NCI-H187 (cell line): ENCODE measurements at regions not wholly inside any gene's neighbourhood (a gene's known extent, or its start where the extent isn't known, plus 50 kb on each side); places are given as distances from the start of the nearest gene placed in this dataset.

Experiments used
- DNase-seq, 2 experiments: peaks; one replicate each; lab custom pipeline; 2025; lab: John Stamatoyannopoulos, UW

DNA sequence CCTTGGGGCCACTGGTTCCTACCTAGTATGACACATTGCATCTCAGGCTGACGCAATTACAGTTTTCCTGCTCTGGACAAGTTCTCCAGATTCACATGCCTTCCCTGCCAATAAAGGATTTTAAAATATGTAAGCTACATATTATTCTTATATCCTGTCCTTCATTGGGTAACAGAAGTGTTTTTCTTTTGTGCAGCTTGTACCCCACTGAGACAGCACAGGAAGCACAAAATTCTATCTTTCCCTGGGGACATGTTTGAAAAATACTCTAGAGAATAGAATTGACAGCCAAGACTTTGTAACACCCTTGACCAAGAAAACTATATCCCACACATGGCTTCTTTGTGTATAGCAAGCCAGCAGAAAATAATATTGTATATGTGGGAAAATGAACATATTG lies 456.8 kb downstream of the MAFB start:
- no peak for DNase-seq

DNA sequence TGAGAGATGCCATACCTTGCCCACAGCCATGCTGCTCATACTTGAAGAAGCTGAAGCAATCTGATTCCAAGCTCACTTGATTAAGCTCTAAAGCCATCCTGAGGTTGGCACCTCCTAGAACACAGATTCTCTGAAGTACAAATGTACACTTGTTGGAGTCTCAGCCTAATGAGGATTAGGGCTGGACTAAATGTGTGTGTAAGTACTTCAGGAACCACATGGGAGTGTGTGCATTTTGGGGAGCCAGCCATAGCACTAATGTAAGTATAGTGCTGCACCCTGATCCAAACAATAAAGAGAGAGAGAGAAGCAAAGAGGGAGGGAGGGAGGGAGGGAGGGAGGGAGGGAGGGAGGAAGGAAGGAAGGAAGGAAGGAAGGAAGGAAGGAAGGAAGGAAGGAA lies 458.6 kb downstream of the MAFB start:
- DNase-seq = no peak

DNA sequence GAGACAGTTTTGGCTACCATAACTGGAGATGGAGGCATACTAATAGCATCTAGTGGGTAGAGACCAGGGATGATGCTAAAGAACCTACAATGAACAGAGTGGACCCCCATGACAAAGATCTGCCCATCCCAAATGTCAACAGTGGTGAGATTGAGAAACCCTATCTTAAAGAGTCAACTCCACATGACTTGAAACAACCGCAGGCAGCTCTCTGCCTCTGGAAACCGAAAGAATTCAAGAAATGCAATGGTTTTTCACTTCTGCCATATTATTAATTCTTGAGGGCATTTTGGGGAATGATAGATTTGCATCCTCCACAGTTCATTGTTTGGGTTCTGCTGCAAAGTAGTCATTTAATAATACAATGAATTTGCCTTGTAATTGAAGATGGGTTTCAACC lies 463.4 kb downstream of the MAFB start:
- no peak for DNase-seq

DNA sequence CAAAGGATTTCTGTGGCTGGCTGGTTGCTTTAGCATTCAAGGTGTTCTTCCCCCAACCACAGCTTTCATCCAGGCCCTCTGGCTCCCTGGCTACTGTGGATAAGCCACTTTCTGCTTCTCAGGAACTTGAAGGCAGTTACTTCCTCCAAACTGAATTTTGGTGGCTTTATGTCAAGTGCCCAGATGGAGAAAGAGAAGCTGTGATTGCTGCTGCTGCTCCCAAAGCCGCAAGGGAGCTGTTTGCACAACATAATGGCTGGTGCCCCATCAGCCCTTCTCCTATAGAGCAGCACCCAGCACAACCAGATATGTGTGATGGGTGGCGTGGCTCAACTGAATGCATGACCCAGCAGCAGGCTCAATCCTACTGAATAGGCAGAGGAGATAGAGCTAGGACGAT lies 465.2 kb downstream of the MAFB start:
- no peak for DNase-seq

DNA sequence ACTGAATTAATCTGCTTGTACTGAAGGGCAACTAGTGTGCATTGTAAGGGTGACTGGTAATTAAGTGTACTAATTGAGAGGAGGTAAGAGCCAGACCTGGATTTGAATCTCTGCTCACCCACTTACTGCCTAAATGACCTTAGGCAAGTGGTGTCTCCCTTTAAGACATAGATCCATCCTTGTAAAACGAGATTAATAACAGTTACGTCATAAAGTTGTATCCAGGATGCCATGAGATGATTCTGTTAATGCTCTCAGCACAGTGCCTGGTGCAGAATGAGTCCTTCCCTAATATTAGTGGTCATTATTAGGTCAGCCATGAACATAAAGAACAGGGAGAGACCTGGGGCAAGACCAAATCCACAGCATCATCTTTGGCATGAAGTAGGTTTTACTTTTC lies 470.1 kb downstream of the MAFB start:
- DNase-seq = no peak

DNA sequence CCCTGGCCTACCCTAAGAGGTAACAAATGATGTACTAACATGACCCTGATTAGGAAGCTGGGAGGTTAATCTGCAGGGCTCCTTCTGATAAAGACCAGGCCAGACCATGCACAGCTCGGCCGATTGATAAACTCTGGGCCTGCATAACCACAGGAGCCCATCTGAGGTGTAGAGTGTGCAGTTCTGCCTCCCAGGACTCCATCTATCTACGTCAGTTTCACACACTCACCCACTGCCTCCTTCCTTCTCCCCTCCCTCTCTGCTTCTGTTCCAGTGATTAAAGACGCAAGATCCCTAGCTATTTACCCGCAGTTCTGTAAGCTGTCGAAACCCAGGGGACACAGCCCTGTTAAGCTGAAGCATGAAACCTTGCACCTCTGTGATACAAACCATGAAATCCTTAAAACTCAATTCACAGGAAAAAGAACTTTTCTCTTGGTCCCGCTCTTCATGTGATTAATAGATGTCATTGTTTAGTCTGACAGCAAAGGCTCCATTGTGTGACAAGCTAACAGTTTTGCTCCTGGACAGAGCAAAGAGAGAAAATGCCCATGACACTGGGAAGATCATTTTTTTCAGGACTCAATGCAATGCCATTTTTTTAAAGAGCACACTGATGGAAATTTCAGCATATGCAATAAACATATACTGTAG lies 470.6 kb downstream of the MAFB start:
- DNase-seq = no peak

DNA sequence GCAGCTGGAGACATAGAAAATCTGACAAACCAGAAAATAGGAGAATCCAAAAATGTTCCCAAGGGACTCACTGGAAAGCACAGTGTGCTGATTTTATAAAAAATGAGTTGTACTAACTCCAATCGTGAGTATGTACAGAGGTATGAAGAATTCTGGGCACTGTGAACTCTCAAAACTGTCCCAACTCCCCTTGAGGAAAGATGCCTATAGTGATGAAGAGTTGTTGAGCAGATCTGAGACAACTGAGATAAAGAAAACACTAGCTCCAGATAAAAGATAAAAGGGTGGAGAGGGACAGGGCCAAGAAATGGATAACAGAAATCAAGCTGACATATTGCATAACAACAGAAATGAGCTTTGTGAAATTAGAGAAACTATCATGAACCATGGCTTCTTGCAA lies 481.4 kb downstream of the MAFB start:
- no peak for DNase-seq

DNA sequence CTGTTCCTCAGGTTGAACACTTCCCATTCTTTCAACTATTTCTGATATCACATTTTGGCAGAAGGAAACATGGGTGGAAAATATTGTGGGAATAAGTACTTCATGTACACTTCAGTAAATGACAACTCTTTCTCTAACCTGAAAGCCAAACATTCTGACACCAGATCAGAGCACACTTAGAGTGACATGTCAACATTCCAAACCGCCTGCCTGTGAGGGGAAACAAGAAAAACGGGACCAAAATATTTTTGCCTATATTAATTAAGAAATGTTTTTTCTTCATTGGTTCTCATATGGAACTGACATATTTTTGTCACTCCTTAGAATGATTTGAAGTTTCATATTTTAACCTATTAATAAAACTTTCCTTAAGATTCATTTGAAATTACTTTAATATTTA lies 483.1 kb downstream of the MAFB start:
- no peak for DNase-seq

DNA sequence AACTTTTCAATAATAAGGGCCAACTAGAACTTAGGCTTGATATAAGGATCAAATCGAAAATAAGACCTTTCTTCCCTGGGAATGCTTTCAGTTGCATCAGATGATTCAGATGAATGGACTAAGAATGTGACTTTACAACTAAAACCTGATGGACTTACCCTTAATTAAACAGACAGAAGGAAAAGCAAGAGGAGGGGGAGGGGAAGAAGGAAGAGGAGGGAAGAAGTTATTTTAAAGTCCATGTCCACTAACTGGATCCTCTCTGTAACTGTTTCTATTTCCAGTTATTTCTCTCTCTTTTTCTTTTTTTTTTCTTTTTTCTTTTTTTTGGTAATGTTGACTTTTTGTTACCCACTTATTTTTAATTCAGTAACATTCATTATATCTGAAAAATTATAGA lies 486.0 kb downstream of the MAFB start:
- DNase-seq = no peak

DNA sequence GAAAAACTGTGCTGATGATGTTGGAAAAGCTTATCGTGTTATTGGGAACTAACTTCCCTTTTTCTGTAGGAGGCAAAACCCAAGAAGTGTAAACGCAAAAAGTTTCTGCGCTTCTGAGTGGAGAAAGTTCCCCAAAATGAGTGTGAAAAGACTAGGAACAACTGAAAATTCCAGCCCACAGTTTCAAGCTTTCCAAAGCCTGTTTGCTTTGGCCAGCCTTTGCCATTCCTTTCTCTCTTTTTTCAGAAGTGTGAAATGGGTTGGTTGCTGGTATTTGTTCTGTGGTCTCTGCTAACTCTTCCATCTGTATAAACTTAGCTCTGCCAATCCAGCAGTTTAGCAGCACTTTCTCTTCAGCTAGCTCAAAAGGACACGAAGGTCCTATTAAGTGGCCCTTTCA lies 491.3 kb downstream of the MAFB start:
- DNase-seq = no peak

DNA sequence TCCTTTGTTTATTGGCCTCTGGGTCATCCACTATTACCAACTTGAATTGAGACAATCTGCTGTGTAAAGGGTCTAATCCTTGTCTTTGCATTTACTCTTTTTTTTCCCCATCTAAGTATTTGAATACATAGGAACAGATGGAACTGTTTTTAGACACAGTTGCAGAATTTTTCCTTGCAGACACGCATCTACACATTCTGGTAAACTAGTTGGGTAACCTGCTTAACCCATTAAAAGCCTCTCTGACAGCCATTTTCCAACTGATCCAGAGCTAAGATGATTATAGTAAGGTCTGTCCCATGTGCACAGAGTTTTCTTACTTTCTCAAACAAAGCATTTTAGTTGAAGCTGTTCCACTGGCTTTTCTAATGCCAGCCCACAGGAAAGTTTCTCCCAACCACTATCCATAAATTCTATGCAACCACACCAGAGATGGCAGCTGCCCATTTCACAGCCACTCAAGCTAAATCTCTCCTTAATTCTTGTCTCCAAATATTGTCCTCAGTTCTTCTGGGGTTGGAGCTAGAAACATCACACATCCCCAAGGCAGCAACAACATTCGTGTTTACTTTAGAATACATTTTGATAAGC lies 492.1 kb downstream of the MAFB start:
- DNase-seq = no peak

DNA sequence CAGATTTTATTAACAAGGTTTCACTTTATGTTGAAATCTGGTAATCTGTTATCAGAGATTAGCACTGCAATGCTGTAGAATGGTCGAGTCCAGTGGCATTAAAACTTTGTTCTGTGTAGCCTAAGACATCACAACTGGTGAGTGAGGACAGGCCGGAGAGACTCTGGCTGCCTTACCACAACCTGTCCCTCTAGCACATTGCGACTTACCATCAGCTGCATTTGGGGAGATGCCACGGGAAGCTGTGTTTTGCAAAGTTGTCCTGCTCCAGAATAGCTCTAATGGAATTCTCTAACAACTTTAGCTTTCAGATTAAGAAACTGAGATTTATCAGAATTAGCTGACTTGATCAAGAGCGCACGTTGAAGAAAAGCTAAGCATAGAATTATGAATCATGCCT lies 493.3 kb downstream of the MAFB start:
- DNase-seq = no peak

DNA sequence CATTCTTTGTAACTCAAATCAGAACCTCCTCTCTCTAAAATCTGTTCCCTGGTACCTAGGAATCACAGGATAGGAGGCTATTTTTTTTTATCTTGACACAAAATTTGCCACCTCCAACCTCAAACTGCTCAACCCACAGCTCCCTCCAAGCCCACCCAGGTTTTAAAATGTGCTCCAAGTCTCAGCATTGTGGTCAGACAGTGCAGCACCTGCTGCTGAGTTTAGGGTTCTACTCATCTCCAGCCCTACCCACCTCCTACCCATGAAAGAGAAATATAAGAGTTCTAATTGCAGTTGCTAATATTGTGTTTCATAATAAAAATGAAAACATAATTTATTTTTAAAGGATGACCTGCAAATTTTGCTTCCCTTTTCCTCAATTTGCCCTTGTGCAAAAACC lies 496.5 kb downstream of the MAFB start:
- DNase-seq = no peak

DNA sequence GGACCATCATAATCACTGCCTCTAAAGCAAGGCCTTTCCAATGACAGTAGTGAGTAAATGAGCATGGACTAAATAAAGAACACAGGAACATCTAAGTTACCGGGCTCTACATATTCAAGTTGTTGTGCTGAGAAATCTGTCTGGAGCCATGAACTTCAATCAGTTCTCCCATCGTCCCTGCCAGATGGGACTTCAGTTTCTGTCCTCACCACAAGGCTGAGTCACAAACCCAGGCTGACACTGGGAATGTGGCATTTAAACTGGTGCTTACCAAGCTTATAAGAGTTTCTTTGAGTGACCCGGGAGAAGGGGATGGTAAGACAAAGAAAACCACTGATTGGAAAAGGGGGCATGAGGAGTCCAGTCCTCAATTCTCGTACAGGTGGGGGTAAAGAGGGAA lies 497.0 kb downstream of the MAFB start:
- DNase-seq = no peak

DNA sequence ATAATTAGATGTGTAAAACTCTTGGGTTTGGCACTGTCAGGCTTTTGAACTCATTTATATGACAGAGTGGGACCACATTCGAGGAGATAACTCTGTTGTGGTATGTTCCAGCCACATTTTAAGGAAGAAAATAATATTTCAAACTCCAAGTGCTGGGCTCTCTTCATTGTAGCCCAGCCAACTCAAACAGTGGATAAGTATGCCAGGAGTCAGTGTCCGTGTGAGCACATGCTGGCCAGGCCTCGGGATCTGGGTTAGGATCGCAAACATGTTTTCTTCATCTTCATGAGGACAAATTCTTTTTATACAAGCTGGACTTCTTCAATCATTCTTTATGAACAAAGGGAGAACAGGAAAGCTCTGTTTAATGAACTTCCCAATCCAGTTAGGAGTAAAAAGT lies 497.5 kb downstream of the MAFB start:
- no peak for DNase-seq

DNA sequence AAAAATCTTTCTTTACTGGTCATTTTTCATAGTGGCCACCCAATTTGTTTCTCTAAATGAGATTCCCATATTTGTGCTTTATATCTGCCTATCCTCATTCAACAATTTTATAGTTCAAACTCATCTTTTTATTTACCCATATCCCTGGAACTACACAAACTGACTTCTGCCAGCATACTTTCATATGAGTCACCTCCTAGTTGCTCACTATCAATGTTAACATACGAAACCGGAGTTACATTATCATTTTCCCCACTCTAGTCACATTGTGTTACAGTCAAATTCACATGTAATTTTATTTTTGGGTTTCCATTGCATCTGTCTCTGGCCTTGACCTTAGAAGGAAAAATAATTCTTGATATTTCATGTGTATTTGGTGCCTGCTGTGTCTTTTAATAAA lies 499.4 kb downstream of the MAFB start:
- no peak for DNase-seq

DNA sequence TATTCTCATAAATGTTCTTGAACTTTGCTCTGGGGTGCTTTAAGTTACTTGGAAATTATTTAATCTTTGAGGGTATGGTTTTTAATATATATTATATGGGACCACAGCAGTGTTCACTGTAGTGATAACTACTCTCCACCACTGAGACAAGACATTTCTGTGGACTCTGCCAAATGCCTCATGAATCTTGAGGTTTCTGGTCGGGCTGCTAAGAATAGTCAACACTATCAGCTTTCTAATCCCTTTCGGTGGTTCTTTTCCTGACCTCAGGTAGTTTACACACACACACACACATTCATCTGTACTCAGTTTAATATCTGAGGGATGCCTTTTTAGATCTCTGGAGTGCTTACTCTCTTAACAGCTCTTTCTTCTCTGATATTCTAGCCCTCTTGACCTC lies 500.7 kb downstream of the MAFB start:
- DNase-seq = no peak

DNA sequence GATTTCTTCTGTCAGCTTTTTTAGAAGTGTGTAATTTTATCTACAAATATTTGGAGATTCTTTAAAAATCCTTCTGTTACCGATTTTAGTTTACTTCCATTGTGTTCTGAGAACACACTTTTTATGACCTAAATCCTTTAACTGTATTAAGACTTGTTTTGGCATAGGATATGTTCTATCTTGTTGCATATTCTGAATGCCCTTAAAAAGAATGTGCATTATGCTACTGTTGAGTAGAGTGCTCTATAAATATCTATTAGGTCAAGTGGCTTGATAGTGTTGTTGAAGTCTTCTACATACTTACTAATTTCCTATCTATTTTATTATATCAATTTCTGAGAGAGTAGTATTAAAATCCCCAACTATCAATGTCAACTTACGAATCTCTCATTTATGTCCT lies 502.2 kb downstream of the MAFB start:
- DNase-seq = no peak

DNA sequence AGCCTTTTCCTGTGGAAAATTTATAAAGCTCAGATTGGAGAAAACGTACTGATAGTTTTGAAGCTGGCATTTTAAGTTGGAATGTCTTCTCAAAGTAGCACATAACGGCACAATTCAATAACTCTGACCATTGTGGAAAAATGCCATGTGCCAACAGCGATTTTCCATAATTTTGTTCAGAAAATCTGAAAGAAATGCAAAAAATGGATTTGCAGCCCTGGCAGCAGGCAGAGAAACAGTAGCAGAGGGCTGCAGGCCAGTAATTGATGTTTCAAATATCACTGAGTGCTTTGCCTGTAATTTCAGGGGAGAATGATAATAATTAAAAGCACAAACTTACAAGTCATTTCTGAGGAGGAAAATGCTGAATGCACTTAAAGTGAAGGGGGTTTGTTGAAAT lies 507.4 kb downstream of the MAFB start:
- no peak for DNase-seq

DNA sequence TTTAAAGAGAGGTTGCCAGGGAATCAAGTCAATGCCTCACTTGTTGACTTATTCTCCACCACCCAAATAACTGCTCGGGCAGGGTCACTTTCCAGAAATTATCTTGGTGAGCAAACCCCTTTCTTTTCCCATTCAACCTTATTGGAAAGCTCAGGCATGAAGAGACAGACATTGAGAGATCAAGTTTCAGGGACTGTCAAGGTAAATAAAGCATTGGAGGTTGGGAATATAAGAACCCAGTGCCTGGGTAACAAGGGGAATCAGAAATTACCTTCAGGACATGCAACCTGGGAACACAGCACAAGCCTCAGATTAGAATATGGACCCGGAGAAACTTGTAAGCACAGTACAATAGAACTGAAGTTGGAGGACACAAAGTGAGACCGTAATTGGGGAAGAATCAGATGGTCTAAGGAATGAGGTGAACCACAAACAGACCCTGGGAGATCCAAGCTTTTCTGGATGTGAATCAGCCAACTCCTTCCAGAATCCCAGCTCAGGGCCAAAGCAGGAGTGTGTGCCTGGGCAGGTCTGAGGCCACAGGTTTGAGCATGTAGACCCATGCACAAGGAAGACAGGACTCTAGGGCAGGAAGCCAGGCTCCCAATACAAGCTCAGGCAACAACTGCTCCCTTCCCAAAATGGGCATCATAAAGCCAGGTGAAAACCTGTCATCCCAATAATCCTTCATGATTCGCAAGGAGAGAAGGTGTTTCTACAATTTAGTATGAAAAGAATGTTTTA lies 512.8 kb downstream of the MAFB start:
- DNase-seq = no peak

DNA sequence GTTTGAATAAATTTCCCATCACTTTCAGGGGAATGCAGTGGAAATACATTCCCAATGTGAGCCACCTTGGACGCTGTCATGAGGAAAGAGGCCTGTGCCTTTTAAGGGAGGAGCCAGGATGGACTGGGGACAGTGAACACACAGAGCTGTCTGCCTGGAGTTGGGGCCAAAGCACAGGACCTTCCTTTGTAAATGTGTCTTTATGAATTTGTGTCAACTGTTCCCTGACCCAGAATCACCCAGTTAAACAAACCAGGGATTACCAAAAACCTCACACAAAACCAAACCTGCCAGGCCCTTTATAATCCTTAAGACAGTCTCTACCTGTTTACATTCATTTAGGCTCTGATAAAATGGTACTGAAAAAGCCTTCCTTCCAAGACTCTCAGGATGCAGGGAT lies 513.7 kb downstream of the MAFB start:
- DNase-seq = no peak

DNA sequence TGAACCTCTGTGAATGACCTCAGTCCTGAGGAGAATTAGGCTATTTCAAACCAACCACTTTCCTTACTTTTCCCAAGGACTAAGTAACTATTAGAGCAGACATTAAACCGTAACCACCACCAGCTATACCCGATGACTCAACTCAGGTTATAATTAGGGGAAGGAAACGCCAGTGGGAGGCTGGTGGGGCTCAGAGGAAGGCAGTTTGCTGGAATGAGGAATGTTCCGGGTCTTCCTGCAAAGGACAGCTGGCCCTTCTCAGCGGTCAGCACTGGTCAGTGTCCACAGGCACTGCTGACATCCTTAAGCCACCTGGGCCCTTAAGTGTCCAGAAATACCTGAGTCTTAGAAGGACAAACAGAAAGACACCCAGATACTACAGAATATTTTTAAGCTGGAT lies 515.2 kb downstream of the MAFB start:
- no peak for DNase-seq

DNA sequence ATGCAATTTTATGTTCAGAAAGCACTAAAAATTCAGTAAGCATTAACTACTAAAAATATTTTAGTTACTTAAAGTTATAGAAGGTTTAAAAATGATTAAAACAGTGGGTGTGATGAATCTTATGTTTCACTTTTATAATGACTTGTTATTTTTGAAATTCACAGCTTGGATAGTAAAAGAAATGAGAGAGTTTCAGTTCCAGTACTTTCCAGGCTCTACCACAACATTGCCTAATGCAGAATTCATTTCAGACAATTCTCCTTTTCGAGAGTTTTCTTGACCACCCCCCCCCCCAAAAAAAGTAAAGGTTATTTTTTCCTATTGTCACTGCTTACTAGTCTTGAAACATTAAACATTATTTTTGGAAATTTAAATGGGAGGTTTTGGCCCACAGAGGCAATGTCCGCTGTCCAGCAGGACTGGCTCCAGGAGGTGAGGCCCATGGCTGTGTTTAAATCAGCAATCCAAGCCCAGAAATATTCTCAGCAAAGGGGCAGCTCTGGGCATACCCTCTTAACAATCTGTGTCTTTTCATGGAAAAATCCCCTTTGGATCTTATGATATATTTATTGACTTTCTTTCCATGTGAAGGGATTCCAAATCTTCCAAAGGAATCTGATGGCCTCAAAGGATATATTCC lies 519.9 kb downstream of the MAFB start:
- DNase-seq = no peak
